Thyroid gland (tissue), 4 donors: ENCODE measurements at regions not wholly inside any gene's neighbourhood (a gene's known extent, or its start where the extent isn't known, plus 50 kb on each side); places are given as distances from the start of the nearest gene placed in this dataset.

ENCODE experiments used
- CTCF ChIP-seq, 6 experiments: fragments of 200-600 bp in 3 of 6; fragments of 450-650 bp in 3 of 6; sonication (generic) in 3 of 6; IDR thresholded peaks; one replicate each; pipeline ENCODE4 v1.5.1; 2016 to 2019; ENCODE audit warnings: antibody characterized with exemption in 6 of 6, mild to moderate bottlenecking in 2 of 6, inconsistent platforms in 1 of 6, moderate library complexity in 1 of 6
- POLR2A ChIP-seq, 2 donors: fragments of 450-650 bp; IDR thresholded peaks; one replicate each; pipeline ENCODE4 v1.6.1; 2017; ENCODE audit warnings: antibody characterized with exemption in 2 of 2, mild to moderate bottlenecking in 2 of 2, moderate library complexity in 1 of 2

GRCh38 chr13:97834250-97834649 is 119.2 kb upstream of the IPO5 start:
- TF ChIP-seq CTCF (IDR thresholded peaks at IDR 0.05) (no peak), POLR2A (IDR thresholded peaks at IDR 0.05) (no peak)
